Sigmoid colon (tissue), 6 donors: ENCODE measurements at regions not wholly inside any gene's neighbourhood (a gene's known extent, or its start where the extent isn't known, plus 50 kb on each side); places are given as distances from the start of the nearest gene placed in this dataset.

Experiments used
- DNase-seq: peaks from one replicate; pipeline ENCODE4 v3.0.0-alpha.2; 2019
- H3K27ac ChIP-seq, 4 donors: fragments of 200-600 bp; sonication (generic); one replicate each; pipeline ENCODE4 v1.5.1; 2016 to 2019; ENCODE audit warnings: mild to moderate bottlenecking in 1 of 4
- H3K27me3 ChIP-seq, 3 donors: fragments of 200-600 bp; sonication (generic); one replicate each; pipeline ENCODE4 v1.5.1; 2019; ENCODE audit warnings: mild to moderate bottlenecking in 1 of 3
- H3K36me3 ChIP-seq, 4 donors: fragments of 200-600 bp; sonication (generic); one replicate each; pipeline ENCODE4 v1.5.1; 2016 to 2019
- H3K4me1 ChIP-seq, 4 donors: fragments of 200-600 bp; sonication (generic); one replicate each; pipeline ENCODE4 v1.5.1; 2017 to 2019
- H3K4me3 ChIP-seq, 4 donors: fragments of 200-600 bp; sonication (generic); one replicate each; pipeline ENCODE4 v1.5.1; 2017 to 2019; ENCODE audit warnings: mild to moderate bottlenecking in 2 of 4, moderate library complexity in 1 of 4
- H3K9me3 ChIP-seq, 4 donors: fragments of 200-600 bp in 3 of 4; sonication (generic) in 3 of 4; one replicate each; pipeline versions ENCODE4 v1.5.1 to v1.6.1; 2013 to 2019
- EP300 ChIP-seq, 4 donors: sonication (generic); formaldehyde crosslinking; IDR thresholded peaks; one replicate each; pipeline ENCODE4 v1.6.1; 2017; ENCODE audit warnings: antibody characterized with exemption in 4 of 4
- POLR2A ChIP-seq, 2 donors: fragments of 450-650 bp; IDR thresholded peaks; one replicate each; pipeline ENCODE4 v1.6.1; 2016; ENCODE audit warnings: antibody characterized with exemption in 2 of 2, mild to moderate bottlenecking in 2 of 2, moderate library complexity in 2 of 2
- POLR2AphosphoS5 ChIP-seq, 4 donors: sonication (generic); formaldehyde crosslinking; IDR thresholded peaks; one replicate each; pipeline ENCODE4 v1.6.1; 2017; ENCODE audit warnings: antibody characterized with exemption in 4 of 4
- WGBS, 2 donors: extraction: QIAGEN DNeasy Blood & Tissue Kit; methylation state at CpG; one replicate each; pipeline ENCODE4 v1.1.7; 2013; 5-methylcytosine and 5-hydroxymethylcytosine counted together
- intact Hi-C: fragments of 100-400 bp; cut with DNase I; formaldehyde crosslinking; loops from one replicate; pipeline ENCODE4 v1.15.1; 2023
- TF ChIP-seq, protein P1 (sequence below), 4 experiments: fragments of 450-650 bp in 3 of 4; fragments of 200-600 bp in 1 of 4; IDR thresholded peaks; one replicate each; pipeline ENCODE4 v1.5.1; 2016 to 2019; ENCODE audit warnings: antibody characterized with exemption in 4 of 4, mild to moderate bottlenecking in 3 of 4, moderate library complexity in 2 of 4
- donor health status: healthy with polysubstance abuse.
- donor health status: healthy.

DNA sequence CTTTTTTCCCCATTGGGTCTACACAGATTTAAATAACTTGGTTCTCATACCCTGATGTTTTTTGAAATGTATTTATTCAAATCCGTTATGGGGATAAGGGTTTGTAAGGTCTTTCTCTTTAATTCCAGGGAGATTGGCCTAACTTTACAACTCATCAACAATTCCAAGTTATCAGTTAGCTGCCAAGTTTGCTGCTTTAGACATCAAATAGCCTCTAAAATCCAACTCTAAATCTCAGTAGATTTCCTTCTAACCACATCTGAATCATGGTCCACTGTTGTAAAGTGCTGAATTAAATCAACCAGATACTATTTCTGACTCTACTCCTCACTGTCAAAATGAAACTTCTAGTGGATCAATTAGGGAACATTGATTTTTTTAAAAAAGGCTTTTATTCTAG lies 364.1 kb upstream of the E2F7 start:
- H3K4me3 ChIP-seq = no peak overlapping the region
- DNase-seq = no peak
- peaks cover 0 to 4% (median 0%) of the 10 kb centered on the region in 4 donors for H3K9me3 ChIP-seq
- no peaks in the 10 kb centered on the region for H3K27me3 ChIP-seq
- intact Hi-C loops = no loop called here
- H3K36me3 ChIP-seq = no peaks in the 10 kb centered on the region
- TF ChIP-seq POLR2A (IDR thresholded peaks at IDR 0.05) (no peak), EP300 (IDR thresholded peaks at IDR 0.05) (no peak), POLR2AphosphoS5 (IDR thresholded peaks at IDR 0.05) (no peak)
- TF ChIP-seq, protein P1, sequence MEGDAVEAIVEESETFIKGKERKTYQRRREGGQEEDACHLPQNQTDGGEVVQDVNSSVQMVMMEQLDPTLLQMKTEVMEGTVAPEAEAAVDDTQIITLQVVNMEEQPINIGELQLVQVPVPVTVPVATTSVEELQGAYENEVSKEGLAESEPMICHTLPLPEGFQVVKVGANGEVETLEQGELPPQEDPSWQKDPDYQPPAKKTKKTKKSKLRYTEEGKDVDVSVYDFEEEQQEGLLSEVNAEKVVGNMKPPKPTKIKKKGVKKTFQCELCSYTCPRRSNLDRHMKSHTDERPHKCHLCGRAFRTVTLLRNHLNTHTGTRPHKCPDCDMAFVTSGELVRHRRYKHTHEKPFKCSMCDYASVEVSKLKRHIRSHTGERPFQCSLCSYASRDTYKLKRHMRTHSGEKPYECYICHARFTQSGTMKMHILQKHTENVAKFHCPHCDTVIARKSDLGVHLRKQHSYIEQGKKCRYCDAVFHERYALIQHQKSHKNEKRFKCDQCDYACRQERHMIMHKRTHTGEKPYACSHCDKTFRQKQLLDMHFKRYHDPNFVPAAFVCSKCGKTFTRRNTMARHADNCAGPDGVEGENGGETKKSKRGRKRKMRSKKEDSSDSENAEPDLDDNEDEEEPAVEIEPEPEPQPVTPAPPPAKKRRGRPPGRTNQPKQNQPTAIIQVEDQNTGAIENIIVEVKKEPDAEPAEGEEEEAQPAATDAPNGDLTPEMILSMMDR (IDR thresholded peaks at IDR 0.05) = no peak
- WGBS, 2 donors = 71% methylated on average over 1 of the region's 1 CpG
- no peak overlapping the region for H3K27ac ChIP-seq
- peaks cover 0 to 6% (median 3%) of the 10 kb centered on the region in 4 donors for H3K4me1 ChIP-seq

DNA sequence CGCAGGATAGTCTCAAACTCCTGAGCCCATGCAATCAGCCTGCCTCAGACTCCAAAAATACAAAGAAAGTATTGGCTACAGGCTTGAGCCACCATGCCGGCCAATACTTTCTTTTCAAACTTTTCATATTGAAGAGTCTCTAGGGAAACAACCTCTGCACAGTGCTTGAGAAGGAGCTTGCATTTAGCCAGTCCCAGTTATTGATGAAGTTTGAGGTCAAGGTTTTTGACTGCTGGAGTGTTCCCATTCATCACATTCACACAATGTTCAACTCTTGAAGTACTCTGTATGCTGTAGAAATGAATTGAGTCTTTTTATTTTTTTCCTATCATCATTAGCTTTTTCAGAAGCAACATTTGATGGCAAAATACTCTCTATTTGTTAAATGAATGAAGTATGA lies 355.8 kb upstream of the E2F7 start:
- no peak overlapping the region for H3K4me3 ChIP-seq
- no peaks in the 10 kb centered on the region for H3K4me1 ChIP-seq
- no peaks in the 10 kb centered on the region for H3K36me3 ChIP-seq
- no peak for TF ChIP-seq EP300 (IDR thresholded peaks at IDR 0.05)
- TF ChIP-seq, protein P1 (IDR thresholded peaks at IDR 0.05) = no peak
- no peak for TF ChIP-seq POLR2A (IDR thresholded peaks at IDR 0.05)
- TF ChIP-seq POLR2AphosphoS5 (IDR thresholded peaks at IDR 0.05) = no peak
- intact Hi-C loops = no loop called here
- H3K27ac ChIP-seq = no peak overlapping the region
- DNase-seq = no peak
- no peaks in the 10 kb centered on the region for H3K27me3 ChIP-seq
- peaks cover 0 to 4% (median 0%) of the 10 kb centered on the region in 4 donors for H3K9me3 ChIP-seq
- 93 to 94% methylated on average over 2 of the region's 2 CpGs for WGBS, 2 donors

DNA sequence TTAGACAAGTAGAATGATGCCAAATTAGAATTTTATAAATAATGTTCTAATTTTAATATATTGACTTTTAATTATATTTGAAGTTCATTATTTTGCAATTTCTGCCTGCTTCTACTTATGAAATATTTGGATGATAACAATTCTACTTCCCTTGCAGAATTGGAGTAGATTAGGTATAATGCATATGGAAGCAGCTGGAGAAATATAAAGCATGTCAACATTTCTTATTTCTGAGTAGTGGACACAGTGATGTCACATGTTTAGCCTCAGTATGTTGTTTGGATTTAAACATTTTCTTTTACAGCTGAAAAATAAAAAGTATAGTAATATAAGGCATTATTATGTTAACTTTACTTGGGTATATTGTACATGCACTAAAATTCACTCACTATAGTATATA lies 344.2 kb upstream of the E2F7 start:
- Histone ChIP-seq H3K4me3 (no peak overlapping the region), H3K4me1 (no peaks in the 10 kb centered on the region), H3K36me3 (no peaks in the 10 kb centered on the region), H3K9me3 (no peaks in the 10 kb centered on the region), H3K27ac (no peak overlapping the region), H3K27me3 (no peaks in the 10 kb centered on the region)
- intact Hi-C loops = no loop called here
- TF ChIP-seq POLR2A (IDR thresholded peaks at IDR 0.05) (no peak), POLR2AphosphoS5 (IDR thresholded peaks at IDR 0.05) (no peak), EP300 (IDR thresholded peaks at IDR 0.05) (no peak)
- TF ChIP-seq, protein P1 (IDR thresholded peaks at IDR 0.05) = no peak
- no peak for DNase-seq

DNA sequence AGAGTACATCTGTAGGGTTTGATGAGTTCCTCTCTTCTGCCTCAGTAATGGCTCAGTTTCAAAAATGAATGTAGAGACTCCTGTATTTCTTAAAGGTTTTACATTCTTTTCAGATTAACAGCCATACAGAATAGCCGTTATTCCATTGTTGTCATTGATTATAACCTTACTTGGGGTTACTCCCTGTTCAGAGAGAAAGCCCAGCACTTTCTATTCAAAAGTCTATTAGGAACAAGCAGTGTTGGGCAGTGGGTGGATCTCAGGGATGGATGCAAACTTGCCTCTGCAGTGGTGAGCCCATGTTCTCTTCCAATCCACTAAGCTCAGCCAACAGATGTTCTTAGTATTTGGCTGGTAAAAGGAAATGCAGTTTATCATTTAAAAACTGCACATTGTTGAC lies 342.6 kb upstream of the E2F7 start:
- intact Hi-C loops = no loop called here
- no peak overlapping the region for H3K4me3 ChIP-seq
- DNase-seq = no peak
- 77 to 83% methylated on average over 1 of the region's 1 CpG for WGBS, 2 donors
- no peaks in the 10 kb centered on the region for H3K9me3 ChIP-seq
- H3K4me1 ChIP-seq = no peaks in the 10 kb centered on the region
- no peak overlapping the region for H3K27ac ChIP-seq
- TF ChIP-seq, protein P1 (IDR thresholded peaks at IDR 0.05) = no peak
- TF ChIP-seq POLR2A (IDR thresholded peaks at IDR 0.05) (no peak), EP300 (IDR thresholded peaks at IDR 0.05) (no peak), POLR2AphosphoS5 (IDR thresholded peaks at IDR 0.05) (no peak)
- no peaks in the 10 kb centered on the region for H3K27me3 ChIP-seq
- no peaks in the 10 kb centered on the region for H3K36me3 ChIP-seq

DNA sequence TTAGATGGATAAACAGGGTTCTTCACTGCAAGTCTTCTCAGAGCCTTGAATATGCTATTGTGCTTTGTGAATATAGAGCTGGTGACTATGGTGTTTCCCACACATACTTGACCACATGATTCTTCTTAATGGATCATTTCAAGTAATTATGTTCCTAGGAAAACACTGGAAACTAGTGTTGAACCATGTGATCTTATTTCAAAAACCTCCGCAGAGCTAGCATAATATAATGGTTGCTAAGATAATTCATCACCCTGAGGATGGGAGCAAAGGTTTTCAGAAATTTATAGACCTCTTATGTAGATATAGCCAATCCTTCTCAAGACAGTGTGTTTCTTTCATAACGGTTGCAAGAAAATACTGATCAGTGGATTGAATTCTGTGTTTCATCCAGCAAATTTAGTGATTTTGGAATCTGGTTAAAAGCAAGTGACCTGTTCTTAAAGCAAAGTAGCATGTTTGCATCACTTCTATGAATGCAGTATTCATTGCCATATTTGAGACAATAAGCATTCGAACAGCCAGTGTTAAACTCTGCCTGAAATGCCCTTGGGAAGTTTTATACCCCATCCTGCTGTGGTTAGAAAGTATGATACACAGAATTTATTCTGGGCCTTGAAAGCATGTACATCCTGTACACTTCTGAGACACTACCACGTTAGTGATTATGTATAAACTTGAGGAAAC lies 341.0 kb upstream of the E2F7 start:
- TF ChIP-seq, protein P1 (IDR thresholded peaks at IDR 0.05) = no peak
- TF ChIP-seq POLR2A (IDR thresholded peaks at IDR 0.05) (no peak), POLR2AphosphoS5 (IDR thresholded peaks at IDR 0.05) (no peak), EP300 (IDR thresholded peaks at IDR 0.05) (no peak)
- Histone ChIP-seq H3K27ac (no peak overlapping the region), H3K4me1 (no peaks in the 10 kb centered on the region), H3K9me3 (no peaks in the 10 kb centered on the region), H3K4me3 (no peak overlapping the region), H3K36me3 (no peaks in the 10 kb centered on the region), H3K27me3 (no peaks in the 10 kb centered on the region)
- intact Hi-C loops = no loop called here
- WGBS, 2 donors = 75 to 80% methylated on average over 4 of the region's 4 CpGs
- DNase-seq = no peak
